H1 (cell line): ENCODE measurements at regions not wholly inside any gene's neighbourhood (a gene's known extent, or its start where the extent isn't known, plus 50 kb on each side); places are given as distances from the start of the nearest gene placed in this dataset.

Source experiments
- CTCF ChIA-PET: fragments of 300-600 bp; sonication (Branson Sonifier 250); formaldehyde crosslinking; loops from one replicate; lab custom pipeline; 2021; ENCODE audit not compliant: partially characterized antibody; lab: Charles Lee
- POLR2A ChIA-PET: fragments of 300-600 bp; sonication (Branson Sonifier 250); formaldehyde crosslinking; loops from one replicate; lab custom pipeline; 2021; ENCODE audit warnings: inconsistent platforms; ENCODE audit not compliant: partially characterized antibody; lab: Charles Lee
- DNase-seq, 2 experiments: peaks; one replicate each; pipeline versions ENCODE4 v3.0.0 to v3.0.0-alpha.2; 2010 to 2022; ENCODE audit warnings: low spot score in 2 of 2, low read depth in 1 of 2, mixed read lengths in 1 of 2
- FAIRE-seq: peaks from 2 replicates; lab custom pipeline; 2011; peaks lifted over from hg19 to GRCh38; lab: Jason Lieb, UNC
- H2AFZ ChIP-seq: 2 replicates; pipeline ENCODE4 v1.8.1; 2012; ENCODE audit warnings: low read length, inconsistent platforms
- H2AK5ac ChIP-seq: 2 replicates; pipeline ENCODE4 v1.6.1; 2013; ENCODE audit warnings: low read depth, low read length
- H2BK120ac ChIP-seq: replicated peaks from 2 replicates; pipeline ENCODE3; 2013; ENCODE audit warnings: low read depth, low read length, inconsistent platforms
- H2BK12ac ChIP-seq: 2 replicates; pipeline ENCODE4 v1.6.1; 2013; ENCODE audit warnings: low read depth, low read length
- H2BK15ac ChIP-seq: 2 replicates; pipeline ENCODE4 v1.6.1; 2013; ENCODE audit warnings: low read length
- H2BK20ac ChIP-seq: 2 replicates; pipeline ENCODE4 v1.6.1; 2013; ENCODE audit warnings: low read length
- H2BK5ac ChIP-seq: 2 replicates; pipeline ENCODE4 v1.6.1; 2013; ENCODE audit warnings: low read depth, low read length
- H3K14ac ChIP-seq: 2 replicates; pipeline ENCODE4 v1.6.1; 2013; ENCODE audit warnings: inconsistent platforms; ENCODE audit not compliant: insufficient read length
- H3K18ac ChIP-seq: 2 replicates; pipeline ENCODE4 v1.6.1; 2013; ENCODE audit warnings: low read length; ENCODE audit errors: extremely low read depth
- H3K23ac ChIP-seq: 2 replicates; pipeline ENCODE4 v1.6.1; 2013; ENCODE audit warnings: inconsistent platforms; ENCODE audit not compliant: insufficient read length
- H3K23me2 ChIP-seq: 2 replicates; pipeline ENCODE4 v1.6.1; 2013; ENCODE audit warnings: low read depth, low read length
- H3K27ac ChIP-seq: 2 replicates; pipeline ENCODE4 v1.6.1; 2011; ENCODE audit warnings: low read depth, low read length, inconsistent platforms
- H3K27me3 ChIP-seq, 4 experiments: replicated peaks in 1 of 4; 1 replicate in 1 of 4; 2 replicates in 3 of 4; pipeline versions ENCODE4 v1.6.1 to v1.8.1; 2011 to 2013; ENCODE audit warnings: low read length in 3 of 4, mild to moderate bottlenecking in 3 of 4, inconsistent platforms in 2 of 4, mixed read lengths in 2 of 4, moderate library complexity in 1 of 4; ENCODE audit not compliant: control insufficient read depth in 3 of 4, insufficient read depth in 3 of 4; ENCODE audit errors: extremely low read depth in 1 of 4
- H3K36me3 ChIP-seq, 4 experiments: 2 replicates each; pipeline versions ENCODE4 v1.6.1 to v1.8.1; 2011 to 2013; ENCODE audit warnings: mild to moderate bottlenecking in 4 of 4, low read length in 3 of 4, moderate library complexity in 2 of 4, control low read depth in 1 of 4, inconsistent platforms in 1 of 4; ENCODE audit not compliant: insufficient read depth in 4 of 4, control insufficient read depth in 2 of 4
- H3K4ac ChIP-seq: replicated peaks from 2 replicates; pipeline ENCODE3; 2013; ENCODE audit warnings: low read length, low read depth, mixed read lengths, inconsistent platforms; ENCODE audit not compliant: insufficient read length
- H3K4me1 ChIP-seq, 4 experiments: replicated peaks in 1 of 4; 1 replicate in 1 of 4; 2 replicates in 3 of 4; pipeline versions ENCODE4 v1.6.1 to v1.8.1; 2011 to 2013; ENCODE audit warnings: low read length in 3 of 4, inconsistent platforms in 2 of 4, mixed read lengths in 1 of 4; ENCODE audit not compliant: insufficient read depth in 4 of 4, control insufficient read depth in 3 of 4
- H3K4me2 ChIP-seq, 2 experiments: 2 replicates each; pipeline versions ENCODE4 v1.6.1 to v1.8.1; 2011 to 2013; ENCODE audit warnings: low read depth in 2 of 2, low read length in 2 of 2, control low read depth in 1 of 2, inconsistent platforms in 1 of 2, mild to moderate bottlenecking in 1 of 2; ENCODE audit not compliant: insufficient read depth in 1 of 2
- H3K4me3 ChIP-seq, 4 experiments: fragments of 200-600, 300-600 bp in 1 of 4; sonication (generic), shearing (Covaris generic), sonication (Bioruptor Twin) in 1 of 4; 2 replicates each; pipeline versions ENCODE4 v1.5.1 to v1.8.1; 2011 to 2016; ENCODE audit warnings: low read length in 4 of 4, low read depth in 3 of 4, control low read depth in 2 of 4, inconsistent platforms in 2 of 4, mild to moderate bottlenecking in 2 of 4, mixed read lengths in 1 of 4, moderate library complexity in 1 of 4; ENCODE audit not compliant: insufficient read depth in 2 of 4; ENCODE audit errors: extremely low read depth in 1 of 4
- H3K56ac ChIP-seq: replicated peaks from 2 replicates; pipeline ENCODE3; 2013; ENCODE audit warnings: low read depth, mild to moderate bottlenecking, mixed read lengths, low read length, inconsistent platforms; ENCODE audit not compliant: insufficient read length
- H3K79me1 ChIP-seq: 2 replicates; pipeline ENCODE4 v1.6.1; 2013; ENCODE audit warnings: low read depth, low read length, control low read depth
- H3K79me2 ChIP-seq, 2 experiments: 2 replicates each; pipeline versions ENCODE4 v1.6.1 to v1.8.1; 2012 to 2013; ENCODE audit warnings: low read length in 2 of 2, mild to moderate bottlenecking in 2 of 2, inconsistent platforms in 1 of 2; ENCODE audit not compliant: insufficient read depth in 2 of 2, control insufficient read depth in 1 of 2
- H3K9ac ChIP-seq, 4 experiments: replicated peaks in 1 of 4; 1 replicate in 1 of 4; 2 replicates in 3 of 4; pipeline versions ENCODE4 v1.6.1 to v1.8.1; 2011 to 2013; ENCODE audit warnings: low read depth in 3 of 4, low read length in 3 of 4, control low read depth in 2 of 4, mild to moderate bottlenecking in 2 of 4, moderate library complexity in 2 of 4, inconsistent platforms in 1 of 4; ENCODE audit errors: extremely low read depth in 1 of 4
- H3K9me3 ChIP-seq, 2 experiments: 2 replicates each; pipeline versions ENCODE4 v1.6.1 to v1.8.1; 2012 to 2013; ENCODE audit warnings: mild to moderate bottlenecking in 2 of 2, moderate library complexity in 2 of 2, control low read depth in 1 of 2, inconsistent platforms in 1 of 2, low read depth in 1 of 2, low read length in 1 of 2, mixed read lengths in 1 of 2; ENCODE audit not compliant: insufficient read depth in 2 of 2
- H4K20me1 ChIP-seq, 2 experiments: replicated peaks in 1 of 2; 2 replicates each; pipeline versions ENCODE3 to v1.8.1; 2011 to 2013; ENCODE audit warnings: inconsistent platforms in 2 of 2, low read length in 2 of 2, mild to moderate bottlenecking in 1 of 2; ENCODE audit not compliant: insufficient read depth in 2 of 2, control insufficient read depth in 1 of 2
- H4K5ac ChIP-seq: 2 replicates; pipeline ENCODE4 v1.6.1; 2013; ENCODE audit warnings: low read length, low read depth, mixed read lengths, inconsistent platforms; ENCODE audit not compliant: insufficient read length
- H4K8ac ChIP-seq: 2 replicates; pipeline ENCODE4 v1.8.0; 2013; ENCODE audit warnings: mild to moderate bottlenecking, moderate library complexity, low read length, inconsistent platforms; ENCODE audit not compliant: insufficient read depth; ENCODE audit errors: extremely low read depth
- H4K91ac ChIP-seq: replicated peaks from 2 replicates; pipeline ENCODE3; 2013; ENCODE audit warnings: low read length, mixed read lengths, inconsistent platforms; ENCODE audit not compliant: insufficient read length
- CREB1 ChIP-seq: IDR thresholded peaks from 2 replicates; pipeline ENCODE4 v1.6.1; 2012; ENCODE audit warnings: inconsistent platforms
- JUN ChIP-seq: IDR thresholded peaks from 2 replicates; pipeline ENCODE4 v1.6.1; 2011; ENCODE audit warnings: low read depth, mild to moderate bottlenecking, improper control_type of control experiment, low read length
- POLR2A ChIP-seq, 2 experiments: IDR thresholded peaks; 1 replicate in 1 of 2; 2 replicates in 1 of 2; pipeline ENCODE4 v1.6.1; 2011; ENCODE audit warnings: low read depth in 2 of 2, low read length in 2 of 2, mild to moderate bottlenecking in 2 of 2; ENCODE audit errors: control extremely low read depth in 1 of 2
- WGBS, 2 experiments: shearing (Covaris generic) in 1 of 2; methylation state at CpG; one replicate each; pipeline versions ENCODE4 v1.1.6 to v1.1.7; 2013 to 2015; ENCODE audit warnings: low lambda C conversion rate in 2 of 2, mixed read lengths in 2 of 2, inconsistent platforms in 1 of 2, low coverage in 1 of 2, missing lambda C conversion rate in 1 of 2; ENCODE audit not compliant: insufficient replicate concordance in 2 of 2, insufficient coverage in 1 of 2, insufficient read length in 1 of 2; ENCODE audit errors: extremely low coverage in 1 of 2, missing lambda C conversion rate in 1 of 2; 5-methylcytosine and 5-hydroxymethylcytosine counted together

DNA sequence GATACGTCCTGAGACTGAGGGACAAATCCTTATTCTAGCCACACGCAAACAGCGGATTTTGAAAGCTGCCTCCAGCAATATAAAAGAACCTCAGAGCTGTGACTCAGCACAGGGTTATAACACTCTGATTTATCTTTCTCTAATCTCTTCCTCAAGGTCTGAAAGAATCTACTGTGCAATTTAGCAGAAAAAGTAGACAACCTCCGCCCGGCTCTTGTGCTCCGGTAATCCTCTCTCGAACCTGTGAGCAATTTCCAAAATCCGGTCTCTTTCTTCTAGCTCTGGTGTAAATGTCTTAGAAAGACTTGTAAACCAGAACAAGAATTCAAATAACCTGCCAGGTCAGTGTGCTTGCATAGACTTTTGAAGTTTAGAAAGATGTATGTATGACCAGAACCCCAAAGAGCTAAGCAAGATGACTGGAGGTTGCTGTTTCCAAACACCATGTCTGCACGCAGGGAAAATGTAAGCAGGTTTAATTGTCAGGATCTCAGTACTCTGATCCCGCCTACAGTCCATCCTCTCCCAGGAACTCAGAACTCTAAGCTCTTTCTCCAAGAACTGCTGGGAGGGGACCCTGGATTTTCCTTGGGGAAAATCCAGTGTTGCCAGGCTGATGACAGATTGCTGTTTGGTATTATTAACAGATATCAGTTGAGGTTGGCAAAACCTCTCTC is 338.1 kb downstream of the RFC3 start:
- Histone ChIP-seq H3K9ac (no peak overlapping the region), H2BK20ac (no peak overlapping the region), H3K23ac (no peak overlapping the region), H3K23me2 (no peaks in the 10 kb centered on the region), H3K9me3 (no peaks in the 10 kb centered on the region; a peak in 1 of 4 replicates), H3K36me3 (no peaks in the 10 kb centered on the region), H2BK5ac (no peak overlapping the region), H2BK15ac (no peak overlapping the region), H2BK120ac (no peak overlapping the region), H3K79me1 (no peaks in the 10 kb centered on the region)
- no peak for FAIRE-seq
- TF ChIP-seq POLR2A (IDR thresholded peaks at IDR 0.05; ENCODE audit: control extremely low read depth in 1 of 2, low read depth in 2 of 2, low read length in 2 of 2) (no peak), JUN (no peak), CREB1 (no peak)
- TF ChIP-seq, all 59 proteins: peak for 0
- Histone ChIP-seq H3K4me2 (no peak overlapping the region), H3K4me1 (peaks cover 0 to 8% (median 0%) of the 10 kb centered on the region in 4 experiments; a peak in 3 of 7 replicates), H2BK12ac (no peak overlapping the region), H3K4ac (no peak overlapping the region), H3K27ac (no peak overlapping the region), H3K27me3 (no peaks in the 10 kb centered on the region), H3K18ac (no peak overlapping the region), H3K14ac (no peak overlapping the region), H3K4me3 (no peak overlapping the region), H4K5ac (no peak overlapping the region), H3K56ac (no peak overlapping the region), H3K79me2 (no peaks in the 10 kb centered on the region), H2AFZ (peak overlapping the region; percentile 54; the same call in 1 of the 2 replicates), H2AK5ac (no peak overlapping the region), H4K20me1 (no peaks in the 10 kb centered on the region), H4K91ac (no peak overlapping the region), H4K8ac (no peak overlapping the region)
- ChIA-PET POLR2A (no interaction called here), CTCF (interaction anchor here (0.7 kb wide), 1 partner anchor 1437 kb away, joined by 3 read pairs; no protein-coding TSS in a partner anchor)
- no peak for DNase-seq
- WGBS, 2 experiments, result 95% methylated on average over 10 of the region's 10 CpGs; no CpG with 5 or more reads in 1 of the 2 experiments
